NCI-H82 (cell line): ENCODE measurements at regions not wholly inside any gene's neighbourhood (a gene's known extent, or its start where the extent isn't known, plus 50 kb on each side); places are given as distances from the start of the nearest gene placed in this dataset.

Experiments
- DNase-seq: peaks from one replicate; lab custom pipeline; 2025; lab: John Stamatoyannopoulos, UW

GRCh38 chr15:69713726-69714559 is 261.3 kb downstream of the RPLP1 start:
- DNase-seq = no peak

- no peak for DNase-seq
These were observed 262.6 kb downstream of the RPLP1 start for GRCh38 chr15:69715210-69715609.

DNA sequence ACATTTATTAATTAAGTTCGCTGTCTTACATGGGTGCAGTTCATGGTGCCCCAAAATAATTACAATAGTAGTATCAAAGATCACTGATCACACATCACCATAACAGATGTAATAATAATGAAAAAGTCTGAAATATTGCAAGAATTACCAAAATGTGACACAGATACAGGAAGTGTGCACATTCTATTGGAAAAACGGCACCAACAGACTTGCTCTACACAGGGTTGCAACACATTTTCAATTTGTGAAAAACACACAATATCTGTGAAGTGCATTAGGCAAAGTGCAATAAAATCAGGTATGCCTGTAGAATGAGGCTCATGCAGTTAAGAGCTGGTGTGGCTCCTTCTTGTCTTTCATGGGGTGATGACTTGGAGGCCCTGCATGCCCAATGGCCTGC is 265.8 kb downstream of the RPLP1 start:
- no peak for DNase-seq

GRCh38 chr15:69718916-69719315 is 266.3 kb downstream of the RPLP1 start:
- DNase-seq = no peak

DNA sequence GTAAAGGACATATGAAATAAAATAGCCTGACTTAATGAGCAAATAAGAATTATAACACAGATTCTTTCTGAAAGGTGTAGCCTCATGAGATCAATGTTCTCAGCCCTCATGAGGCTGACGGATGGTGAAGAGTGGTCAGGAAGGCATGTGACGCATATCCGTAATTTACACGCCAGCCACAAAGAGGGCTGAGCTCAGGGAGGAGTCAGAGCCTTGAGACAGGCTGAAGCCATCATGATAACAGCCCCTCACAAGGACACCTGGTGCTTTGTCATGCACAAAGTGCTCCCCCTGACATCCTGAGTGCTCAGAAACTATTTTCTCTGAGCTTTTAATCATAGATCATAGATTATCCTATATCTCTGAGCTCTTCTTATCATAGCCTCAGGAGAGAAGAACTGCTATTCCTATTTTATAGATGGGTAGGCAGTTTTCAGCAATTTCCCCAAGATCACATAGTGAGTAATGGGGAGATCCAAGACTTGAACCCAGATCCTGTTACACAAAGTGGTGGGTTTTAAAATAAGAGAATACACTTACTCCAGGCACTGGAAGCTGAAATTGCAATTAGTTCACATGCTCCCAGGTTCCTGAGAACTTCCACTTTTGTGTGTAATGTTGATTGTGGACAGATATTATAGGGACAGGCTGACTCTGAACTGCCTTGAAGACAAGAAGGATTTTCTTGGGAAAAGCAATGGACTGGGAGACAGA is 267.1 kb downstream of the RPLP1 start:
- no peak for DNase-seq

- DNase-seq = no peak
These were observed 267.9 kb downstream of the RPLP1 start for GRCh38 chr15:69720536-69720935.

GRCh38 chr15:69722924-69723323 is 270.3 kb downstream of the RPLP1 start:
- DNase-seq = no peak

- peak; percentile 31 for DNase-seq
These were observed 270.9 kb downstream of the RPLP1 start for GRCh38 chr15:69723404-69724096.

- no peak for DNase-seq
These were observed 271.7 kb downstream of the RPLP1 start for GRCh38 chr15:69724333-69724732.

DNA sequence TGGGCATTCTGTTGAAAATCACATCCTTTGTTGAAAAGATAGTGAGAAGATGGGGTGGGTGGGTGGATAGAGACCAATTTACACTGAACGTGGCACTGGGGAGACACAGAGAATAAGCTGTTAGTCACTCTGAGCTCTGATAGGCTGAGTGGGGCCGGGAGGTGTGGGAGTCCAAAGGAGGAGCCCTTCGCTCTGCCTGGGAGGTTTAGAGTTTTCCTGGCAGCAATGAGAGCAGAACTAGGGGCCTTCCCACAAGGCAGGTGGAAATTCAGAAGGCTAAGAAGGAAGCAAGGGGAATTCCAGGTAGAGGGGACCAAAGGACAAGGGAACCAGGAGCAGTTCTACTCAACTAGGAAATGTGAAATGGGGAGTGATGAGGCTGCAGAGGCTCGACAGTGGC is 272.7 kb downstream of the RPLP1 start:
- DNase-seq = no peak

DNA sequence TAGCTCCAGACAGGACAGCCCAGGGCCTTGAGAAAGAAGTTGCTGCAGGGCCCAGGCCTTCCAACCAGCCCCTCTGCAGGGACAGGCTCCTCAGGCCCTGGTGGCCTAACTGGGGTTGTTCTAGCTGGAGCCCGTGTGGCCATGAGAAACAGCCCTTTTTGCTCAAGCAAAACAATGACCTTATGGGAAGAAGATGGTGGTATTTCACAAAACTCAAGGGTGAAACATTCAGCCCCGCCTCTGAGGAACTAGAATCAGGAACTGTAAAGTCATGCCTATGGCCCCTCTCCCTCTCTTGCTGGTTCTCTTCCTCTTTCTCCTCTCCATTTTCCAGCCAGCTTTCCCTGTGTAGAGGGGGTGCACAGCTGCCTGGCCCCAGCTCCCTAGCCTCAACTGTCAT is 273.3 kb downstream of the RPLP1 start:
- no peak for DNase-seq

DNA sequence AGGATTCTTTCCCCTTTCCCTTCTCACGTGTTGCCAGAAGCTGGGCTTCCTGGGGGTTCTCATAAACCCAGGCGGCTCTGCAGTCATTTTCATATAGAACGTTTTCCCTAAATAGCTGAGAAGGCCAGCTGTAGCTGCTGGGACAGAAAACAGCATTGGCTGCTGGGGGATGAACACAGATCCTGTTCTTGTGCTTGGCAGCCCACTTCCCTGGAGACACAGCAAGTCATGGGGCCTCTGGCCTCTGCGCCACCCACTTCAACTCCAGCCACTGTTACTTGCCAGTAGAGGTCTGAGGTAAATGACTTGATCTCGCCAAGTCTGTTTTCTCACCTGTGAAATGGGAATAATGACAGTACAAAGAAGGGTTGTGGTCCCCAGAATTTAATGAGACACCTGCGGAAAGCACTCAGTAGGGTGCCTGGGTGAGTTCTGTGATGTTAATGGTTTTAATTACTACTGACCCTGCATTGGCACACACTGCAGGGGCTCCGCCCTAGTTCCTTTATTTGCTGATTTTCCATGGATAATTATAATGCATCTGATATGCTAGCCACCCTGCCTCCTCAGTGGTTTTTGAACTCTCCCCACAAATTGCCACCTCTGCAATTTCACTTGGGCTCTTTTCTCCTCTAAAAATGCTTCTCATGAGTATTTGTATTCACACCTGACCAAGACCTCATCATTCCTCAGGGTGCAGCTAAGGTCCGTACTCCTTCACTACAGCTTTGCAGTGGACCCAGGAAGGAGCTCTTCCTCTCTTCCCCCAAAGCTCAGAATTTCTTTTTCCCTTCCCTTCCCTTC is 274.7 kb downstream of the RPLP1 start:
- DNase-seq = no peak

DNA sequence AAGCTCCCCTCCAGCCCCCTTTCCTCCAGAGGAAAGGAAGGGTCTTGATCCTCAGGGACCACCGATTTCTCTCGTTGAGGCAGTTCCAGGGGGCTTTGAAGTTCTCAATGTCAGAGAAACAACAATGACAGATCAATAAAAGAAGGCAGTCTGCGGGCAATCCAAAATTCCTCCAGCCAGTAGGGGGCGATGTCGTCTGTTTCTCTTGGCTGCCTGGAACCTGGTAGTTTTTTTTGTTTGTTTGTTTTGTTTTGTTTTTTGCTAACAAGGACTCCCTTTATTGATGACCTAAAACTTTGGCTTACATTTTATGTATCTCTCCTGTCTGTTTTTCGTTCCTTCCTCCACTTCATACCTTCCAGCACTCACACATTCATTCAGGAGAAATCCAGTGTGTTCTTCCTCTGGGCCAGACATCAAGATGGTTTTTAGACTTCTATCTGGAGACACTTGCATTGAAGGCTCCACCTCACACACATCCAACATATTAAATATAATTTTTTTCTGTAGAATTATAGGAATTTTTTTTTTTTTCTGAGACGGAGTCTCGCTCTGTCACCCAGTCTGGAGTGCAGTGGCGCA is 276.6 kb downstream of the RPLP1 start:
- DNase-seq = peak; percentile 65

- peak; percentile 17 for DNase-seq
These were observed 277.9 kb downstream of the RPLP1 start for GRCh38 chr15:69730281-69731080.

GRCh38 chr15:69731081-69731330 is 278.4 kb downstream of the RPLP1 start:
- DNase-seq = no peak

DNA sequence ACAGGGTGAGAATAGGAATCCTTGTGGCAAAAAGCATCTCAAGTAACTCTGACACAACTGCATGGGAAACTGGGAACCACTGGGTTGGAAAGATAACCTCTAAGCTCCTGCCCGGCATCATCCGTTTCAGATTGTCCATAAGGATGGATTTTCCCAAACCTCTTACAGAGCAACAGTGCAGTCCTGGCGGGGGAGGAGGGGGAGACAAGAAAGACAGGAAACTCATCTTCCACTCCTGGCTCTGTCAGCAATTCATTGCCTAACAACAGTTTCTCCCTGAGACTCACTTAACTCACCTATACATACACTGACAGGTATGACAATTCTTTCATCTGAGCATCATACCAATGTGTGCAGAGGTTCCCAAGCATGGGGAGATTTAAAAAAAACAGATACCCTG is 279.0 kb downstream of the RPLP1 start:
- DNase-seq = no peak

- no peak for DNase-seq
These were observed 279.5 kb downstream of the RPLP1 start for GRCh38 chr15:69732133-69732532.

DNA sequence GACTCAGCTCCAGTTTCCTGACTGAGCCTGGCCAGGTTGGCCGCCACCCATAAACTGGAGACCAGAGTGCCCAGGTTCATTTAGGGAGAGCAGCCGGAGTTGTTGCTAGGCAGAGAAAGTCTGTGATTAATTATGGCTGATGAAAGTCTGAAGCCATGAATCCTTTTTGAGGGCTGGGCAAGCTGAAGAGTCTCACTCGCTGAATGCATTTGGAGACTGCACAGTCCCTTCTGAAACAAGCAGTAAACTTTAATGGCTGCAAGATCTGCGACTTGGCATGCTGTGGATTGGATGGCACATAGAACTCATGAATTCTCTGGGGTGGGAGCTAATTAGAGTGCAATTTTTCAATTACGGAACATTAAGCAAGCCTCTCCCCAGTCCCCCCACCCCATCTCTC is 282.1 kb downstream of the RPLP1 start:
- peak; percentile 32 for DNase-seq

DNA sequence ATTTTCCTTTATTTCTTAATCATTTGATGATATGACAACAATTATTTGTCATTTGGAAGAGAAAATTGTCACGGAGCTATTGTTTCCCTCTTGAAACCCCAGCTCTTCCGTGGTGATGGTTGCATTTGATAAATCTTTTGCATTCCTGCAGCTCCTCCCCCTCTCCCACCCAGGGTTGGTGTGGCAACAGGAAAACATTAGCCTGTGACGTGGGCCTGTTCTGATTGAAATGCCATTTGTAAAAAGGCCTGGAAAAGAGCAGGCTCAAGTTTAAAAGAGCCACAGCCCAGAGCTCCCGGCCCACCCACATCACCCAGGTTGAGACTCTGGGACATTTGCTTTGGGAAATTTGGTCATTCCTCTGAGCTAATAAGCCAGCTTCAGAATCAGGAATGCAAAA is 282.5 kb downstream of the RPLP1 start:
- no peak for DNase-seq

- DNase-seq = no peak
These were observed 283.5 kb downstream of the RPLP1 start for GRCh38 chr15:69736161-69736560.

- DNase-seq = no peak
These were observed 285.3 kb downstream of the RPLP1 start for GRCh38 chr15:69737916-69738315.
